ENCODE measurements at regions not wholly inside any gene's neighbourhood (a gene's known extent, or its start where the extent isn't known, plus 50 kb on each side); places are given as distances from the start of the nearest gene placed in this dataset.

DNA sequence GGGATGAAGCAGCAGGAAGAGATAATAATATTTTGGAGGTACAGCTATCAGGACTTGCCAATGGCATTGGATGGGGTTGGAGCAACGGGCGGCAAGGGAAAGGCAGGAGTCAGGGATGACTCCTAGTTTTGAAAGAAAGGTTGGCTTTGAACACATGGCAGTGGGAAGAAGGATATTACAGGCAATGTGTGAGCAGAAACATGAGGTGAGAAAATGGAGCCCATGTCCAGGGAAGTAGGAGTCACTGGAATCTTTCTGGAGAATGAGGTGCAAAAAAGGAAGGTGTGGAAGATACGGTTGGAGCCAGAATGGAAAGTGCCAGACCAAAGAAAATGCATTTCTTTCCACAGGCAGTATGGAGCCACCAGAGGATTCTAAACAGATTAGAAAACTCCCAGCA lies 288.5 kb upstream of the KAZN start:
- no peaks in the 10 kb centered on the region for H3K27me3 ChIP-seq
- H3K9me3 ChIP-seq, result no peaks in the 10 kb centered on the region
- intact Hi-C loops (cut with DNase I), result no loop called here
- DNase-seq, result no peak
- ATAC-seq, result no peak
- H3K4me3 ChIP-seq, result no peak overlapping the region
- no peaks in the 10 kb centered on the region for H3K4me1 ChIP-seq
- H3K27ac ChIP-seq, result no peak overlapping the region
- H3K36me3 ChIP-seq, result no peaks in the 10 kb centered on the region
- TF ChIP-seq CTCF (IDR thresholded peaks at IDR 0.05), result no peak

GRCh38 chr1:14310476-14310875 lies 288.0 kb upstream of the KAZN start:
- no peaks in the 10 kb centered on the region for H3K36me3 ChIP-seq
- TF ChIP-seq CTCF (IDR thresholded peaks at IDR 0.05), result no peak
- H3K27me3 ChIP-seq, result no peaks in the 10 kb centered on the region
- ATAC-seq (no peak), DNase-seq (no peak)
- intact Hi-C loops (cut with DNase I), result no loop called here
- H3K9me3 ChIP-seq, result no peaks in the 10 kb centered on the region
- H3K4me1 ChIP-seq, result no peaks in the 10 kb centered on the region
- H3K27ac ChIP-seq, result no peak overlapping the region
- H3K4me3 ChIP-seq, result no peak overlapping the region

DNA sequence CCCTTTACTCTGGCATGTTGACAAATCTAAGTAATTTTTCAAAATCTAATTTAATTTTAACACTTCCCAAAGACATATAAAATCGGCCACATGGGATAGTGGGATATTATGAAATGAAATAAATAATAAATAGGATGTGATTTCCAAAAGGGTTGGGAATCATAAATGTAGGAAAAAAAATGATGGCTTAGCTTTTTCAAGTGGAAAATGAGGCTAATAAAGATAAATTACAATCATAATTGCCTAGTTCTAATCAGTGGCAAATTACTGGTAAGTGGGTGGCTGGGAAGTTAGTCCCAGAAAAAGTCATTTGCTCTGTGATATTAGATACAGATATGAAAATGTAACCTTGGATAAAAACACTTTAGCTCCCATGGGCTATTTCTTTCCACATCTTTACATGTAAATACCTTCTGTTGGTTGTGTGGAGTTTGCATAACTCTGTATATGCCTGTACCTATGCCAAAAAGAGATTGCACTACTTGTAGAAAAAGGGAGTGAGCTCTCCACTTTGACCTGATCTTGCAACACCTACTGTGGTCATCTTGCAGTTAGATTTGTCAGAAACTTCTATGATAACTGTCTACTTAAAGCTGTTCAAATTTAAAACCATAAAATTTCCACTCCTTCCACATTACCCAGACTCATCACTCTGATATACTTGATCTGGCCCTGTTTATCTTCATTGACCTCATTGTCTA lies 284.6 kb upstream of the KAZN start:
- no peak overlapping the region for H3K4me3 ChIP-seq
- no peaks in the 10 kb centered on the region for H3K36me3 ChIP-seq
- H3K9me3 ChIP-seq, result no peaks in the 10 kb centered on the region
- no peak for TF ChIP-seq CTCF (IDR thresholded peaks at IDR 0.05)
- no peaks in the 10 kb centered on the region for H3K27me3 ChIP-seq
- intact Hi-C loops (cut with DNase I), result no loop called here
- DNase-seq, result no peak
- no peak for ATAC-seq
- no peak overlapping the region for H3K27ac ChIP-seq
- no peaks in the 10 kb centered on the region for H3K4me1 ChIP-seq

DNA sequence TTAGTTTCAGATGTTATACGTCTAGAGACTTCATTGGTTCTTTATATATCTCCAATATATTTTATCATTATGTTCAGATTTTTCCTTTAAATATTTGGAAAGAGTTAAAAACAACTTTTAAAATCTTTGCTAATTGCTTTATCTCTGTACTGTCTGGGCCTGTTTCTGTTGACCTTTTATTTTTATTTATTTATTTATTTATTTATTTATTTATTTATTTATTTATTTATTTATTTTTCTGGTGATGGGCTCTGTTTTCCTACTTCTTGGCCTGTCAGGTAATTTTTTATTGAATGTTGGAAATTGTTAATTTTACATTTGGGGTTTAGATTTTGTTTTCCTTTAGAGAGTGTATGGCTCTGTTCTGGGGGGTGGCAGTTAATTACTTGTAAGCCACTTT lies 279.7 kb upstream of the KAZN start:
- ATAC-seq, result no peak

DNA sequence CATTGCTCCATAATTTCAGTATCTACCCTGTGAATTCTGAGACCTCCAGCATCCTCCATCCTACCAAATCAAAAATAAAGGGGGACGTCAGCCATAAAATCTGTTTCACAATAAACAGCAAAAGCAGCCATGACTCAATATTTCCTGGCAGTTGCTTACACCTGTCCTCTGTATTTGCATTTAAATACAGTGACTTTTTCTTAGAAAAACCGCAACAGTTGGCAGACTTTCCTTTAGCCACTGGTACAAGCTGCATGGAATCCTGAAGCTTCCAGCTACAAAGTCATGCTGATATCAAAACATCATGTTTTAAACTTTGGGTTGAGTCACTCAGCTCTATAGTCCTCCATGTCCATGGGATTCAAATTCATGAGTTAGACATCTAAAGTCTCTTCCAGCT lies 278.0 kb upstream of the KAZN start:
- Histone ChIP-seq H3K36me3 (no peaks in the 10 kb centered on the region), H3K4me1 (no peaks in the 10 kb centered on the region), H3K27ac (no peak overlapping the region), H3K4me3 (no peak overlapping the region), H3K9me3 (no peaks in the 10 kb centered on the region), H3K27me3 (no peaks in the 10 kb centered on the region)
- DNase-seq (no peak), ATAC-seq (no peak)
- intact Hi-C loops (cut with DNase I), result no loop called here
- no peak for TF ChIP-seq CTCF (IDR thresholded peaks at IDR 0.05)

More for the DNA sequence above, 279.7 kb upstream of the KAZN start:
- intact Hi-C loops (cut with DNase I), result no loop called here
- no peaks in the 10 kb centered on the region for H3K9me3 ChIP-seq
- H3K27me3 ChIP-seq, result no peaks in the 10 kb centered on the region
- no peak overlapping the region for H3K4me3 ChIP-seq
- no peaks in the 10 kb centered on the region for H3K36me3 ChIP-seq
- no peaks in the 10 kb centered on the region for H3K4me1 ChIP-seq
- TF ChIP-seq CTCF (IDR thresholded peaks at IDR 0.05), result no peak
- no peak overlapping the region for H3K27ac ChIP-seq
- DNase-seq, result no peak

GRCh38 chr1:14320986-14321385 lies 277.5 kb upstream of the KAZN start:
- Histone ChIP-seq H3K4me3 (no peak overlapping the region), H3K4me1 (no peaks in the 10 kb centered on the region), H3K27ac (no peak overlapping the region), H3K36me3 (no peaks in the 10 kb centered on the region), H3K9me3 (no peaks in the 10 kb centered on the region), H3K27me3 (no peaks in the 10 kb centered on the region)
- ATAC-seq, result no peak
- TF ChIP-seq CTCF (IDR thresholded peaks at IDR 0.05), result no peak
- intact Hi-C loops (cut with DNase I), result no loop called here
- no peak for DNase-seq

Measured in upper lobe of right lung (tissue), 1 donor.